HG03159 (cell line): ENCODE measurements at regions not wholly inside any gene's neighbourhood (a gene's known extent, or its start where the extent isn't known, plus 50 kb on each side); places are given as distances from the start of the nearest gene placed in this dataset.
"Not testable (repeated sequence)": the region's sequence is repeated elsewhere in the genome, so short reads cannot be mapped to it uniquely, and the experiment has no call there.

Source experiments
- ATAC-seq: cut with Tn5 transposase; IDR thresholded peaks from one replicate; pipeline ENCODE4 v1.9.1; 2021; ENCODE audit warnings: mild to moderate bottlenecking, moderate library complexity; ENCODE audit not compliant: unreplicated experiment

GRCh38 chrX:44785652-44786051, 58.2 kb upstream of the DUSP21 start:
- ATAC-seq, result no peak

- ATAC-seq, result no peak
Observed at GRCh38 chrX:44784241-44784640, 59.6 kb upstream of the DUSP21 start.

DNA sequence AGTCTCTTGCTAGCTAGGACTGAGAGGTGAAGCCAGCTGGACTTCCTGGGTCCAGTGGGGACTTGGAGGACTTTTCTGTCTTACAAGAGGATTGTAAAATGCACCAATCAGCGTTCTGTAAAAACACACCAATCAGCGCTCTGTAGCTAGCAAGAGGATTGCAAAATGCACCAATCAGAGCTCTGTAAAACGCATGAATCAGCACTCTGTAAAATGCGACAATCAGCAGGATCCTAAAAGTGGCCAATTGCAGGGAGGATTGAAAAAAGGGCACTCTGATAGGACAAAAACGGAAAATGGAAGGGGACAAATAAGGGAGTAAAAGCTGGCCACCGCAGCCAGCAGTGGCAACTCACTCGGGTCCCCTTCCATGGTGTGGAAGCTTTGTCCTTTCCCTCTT, 65.6 kb upstream of the DUSP21 start:
- no peak for ATAC-seq

- ATAC-seq, result no peak
Observed at GRCh38 chrX:44775726-44776125, 68.1 kb upstream of the DUSP21 start.

GRCh38 chrX:44774066-44774465, 69.8 kb upstream of the DUSP21 start:
- ATAC-seq, result not testable (repeated sequence)

- ATAC-seq, result no peak
Observed at GRCh38 chrX:44770121-44770520, 73.7 kb upstream of the DUSP21 start.

- ATAC-seq, result no peak
Observed at GRCh38 chrX:44767308-44767707, 76.5 kb upstream of the DUSP21 start.

DNA sequence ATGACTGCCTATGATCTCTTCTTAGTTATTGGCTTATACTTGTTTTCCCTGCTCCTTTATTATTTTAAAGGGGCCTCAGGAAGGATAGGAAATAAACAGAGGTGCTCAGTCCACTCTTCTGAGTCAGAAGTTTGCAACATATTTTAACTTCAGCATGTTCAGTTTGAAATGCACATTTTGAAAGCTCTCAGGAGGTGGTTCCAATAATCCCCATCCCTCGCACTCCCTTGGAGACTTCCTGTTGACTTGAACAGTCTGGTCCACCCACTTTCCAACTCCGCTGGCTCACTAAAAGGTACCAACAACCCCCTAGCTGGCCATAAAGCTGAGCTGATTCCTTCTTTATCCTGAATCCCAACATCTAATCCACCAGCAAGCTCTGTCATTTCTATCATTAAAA, 78.3 kb upstream of the DUSP21 start:
- no peak for ATAC-seq

DNA sequence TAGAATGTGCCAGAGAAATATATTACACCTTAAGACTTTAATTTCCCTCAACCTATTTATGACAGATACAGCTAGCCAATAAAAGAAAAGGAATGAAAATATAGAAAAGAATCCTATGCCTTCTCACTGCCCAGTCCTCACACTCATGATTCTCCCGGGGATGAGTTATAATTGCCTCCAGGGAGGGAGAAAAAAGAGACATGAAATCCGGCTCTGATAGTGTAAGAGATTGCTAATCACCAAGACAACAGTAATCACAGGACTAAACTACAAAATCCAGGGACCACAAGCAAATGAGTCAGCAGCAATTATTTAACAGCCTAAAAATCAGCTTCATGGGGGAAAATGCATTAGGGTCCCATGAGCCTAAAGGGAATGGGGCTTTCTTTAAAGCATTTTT, 95.9 kb upstream of the DUSP21 start:
- no peak for ATAC-seq

DNA sequence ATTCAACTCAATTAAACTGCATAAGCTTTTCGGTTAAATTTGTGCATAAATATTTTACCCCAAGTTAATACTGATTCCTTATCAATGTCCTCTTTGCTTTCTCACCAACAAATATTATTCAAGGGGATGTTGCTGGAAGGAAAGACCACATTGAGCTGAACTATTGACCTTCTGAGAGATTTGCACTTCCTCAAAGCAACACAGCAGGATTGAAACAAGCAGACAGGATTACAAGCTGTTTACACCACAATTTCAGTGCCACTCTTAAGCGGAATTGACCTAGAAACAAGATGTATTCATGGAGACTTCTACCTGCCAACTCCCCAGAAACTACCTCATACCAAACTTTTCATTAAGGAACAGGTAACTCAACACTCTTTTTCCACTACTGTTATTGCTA, 96.5 kb upstream of the DUSP21 start:
- ATAC-seq, result no peak

DNA sequence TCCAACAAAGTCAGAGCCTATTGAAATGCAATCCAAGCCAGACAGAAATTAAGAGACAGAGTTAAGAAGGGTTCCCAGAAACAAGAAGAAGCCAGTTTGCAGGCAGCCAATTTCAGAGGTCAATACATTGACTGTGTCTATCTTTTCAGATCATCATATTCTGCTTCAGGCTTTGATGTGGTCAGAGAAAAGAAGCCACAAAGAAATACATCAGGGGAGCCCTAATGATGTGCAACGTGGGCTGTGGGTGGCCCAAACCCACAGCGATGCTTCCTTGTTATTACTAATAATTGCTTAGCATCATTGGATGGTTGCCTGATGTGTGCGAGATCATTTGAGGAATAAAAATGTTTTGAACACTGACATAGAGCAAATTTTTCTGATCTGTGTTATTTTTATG, 99.0 kb upstream of the DUSP21 start:
- ATAC-seq, result no peak

DNA sequence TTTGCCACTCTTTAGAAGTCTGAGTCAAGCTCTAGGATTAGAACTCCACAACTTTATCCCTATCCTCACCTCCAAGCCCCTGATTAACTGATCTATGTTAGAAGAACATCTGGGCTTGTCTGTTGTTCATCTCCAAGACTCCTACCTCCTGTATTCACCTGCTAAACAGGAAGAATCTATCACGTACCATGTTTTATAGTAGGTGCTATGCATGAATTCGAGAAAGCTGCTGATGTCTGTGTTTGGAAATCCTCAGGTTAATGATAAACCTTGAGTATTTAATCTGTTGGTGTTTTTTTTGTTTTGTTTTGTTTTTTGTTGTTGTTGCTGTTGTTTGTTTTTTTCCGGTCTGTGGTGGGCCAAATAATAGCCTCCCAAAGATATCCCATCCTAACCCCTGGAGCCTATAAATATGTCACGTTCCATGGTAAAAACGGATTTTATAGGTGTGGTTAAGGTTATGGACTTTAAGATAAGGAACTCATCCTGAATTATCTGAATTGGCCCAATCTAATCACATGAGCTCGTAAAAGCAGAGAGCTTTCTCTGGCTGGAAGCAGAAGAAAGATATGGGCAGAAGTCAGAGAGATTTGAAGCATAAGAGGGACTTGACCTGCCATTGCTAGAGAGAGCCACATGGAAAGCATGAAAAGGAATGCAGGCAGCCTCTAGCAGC, 101.2 kb upstream of the DUSP21 start:
- no peak for ATAC-seq

DNA sequence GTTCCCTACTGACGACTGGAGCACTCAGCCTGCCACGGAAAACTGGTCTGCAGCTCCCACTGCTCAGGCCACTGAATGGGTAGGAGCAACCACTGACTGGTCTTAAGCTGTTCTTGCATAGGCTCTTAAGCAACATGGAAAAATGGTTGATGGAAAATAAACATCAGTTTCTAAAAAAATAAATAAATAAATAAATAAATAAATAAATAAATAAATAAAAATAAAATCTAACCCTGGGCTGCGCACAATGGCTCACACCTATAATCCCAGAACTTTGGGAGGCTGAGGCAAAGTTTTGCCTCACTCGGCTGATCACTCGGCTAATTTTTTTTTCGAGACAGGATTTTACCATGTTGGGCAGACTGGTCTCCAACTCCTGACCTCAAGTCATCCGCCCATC, 102.0 kb upstream of the DUSP21 start:
- not testable (repeated sequence) for ATAC-seq

- ATAC-seq, result not testable (repeated sequence)
Observed at GRCh38 chrX:44741458-44741857, 102.4 kb upstream of the DUSP21 start.

GRCh38 chrX:44735498-44735897, 108.3 kb upstream of the DUSP21 start:
- ATAC-seq, result no peak

GRCh38 chrX:44733931-44734330, 109.9 kb upstream of the DUSP21 start:
- no peak for ATAC-seq

DNA sequence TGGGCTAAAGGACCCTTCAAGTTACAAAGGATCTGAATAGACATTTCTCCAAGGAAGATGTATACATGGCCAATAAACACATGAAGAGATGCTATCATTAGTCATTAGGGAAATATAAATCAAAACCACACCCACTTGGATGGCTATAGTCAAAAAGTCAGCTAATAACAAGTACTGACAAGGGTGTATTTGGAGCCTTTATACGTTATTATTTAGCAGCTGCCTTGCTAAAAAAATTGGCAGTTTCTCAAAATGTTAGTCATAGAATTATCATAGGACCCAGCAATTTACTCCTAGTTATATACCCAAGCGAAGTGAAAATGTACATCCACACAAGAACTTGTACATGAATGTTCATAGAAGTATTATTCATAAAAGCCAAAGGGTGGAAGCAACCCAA, 112.7 kb upstream of the DUSP21 start:
- no peak for ATAC-seq

DNA sequence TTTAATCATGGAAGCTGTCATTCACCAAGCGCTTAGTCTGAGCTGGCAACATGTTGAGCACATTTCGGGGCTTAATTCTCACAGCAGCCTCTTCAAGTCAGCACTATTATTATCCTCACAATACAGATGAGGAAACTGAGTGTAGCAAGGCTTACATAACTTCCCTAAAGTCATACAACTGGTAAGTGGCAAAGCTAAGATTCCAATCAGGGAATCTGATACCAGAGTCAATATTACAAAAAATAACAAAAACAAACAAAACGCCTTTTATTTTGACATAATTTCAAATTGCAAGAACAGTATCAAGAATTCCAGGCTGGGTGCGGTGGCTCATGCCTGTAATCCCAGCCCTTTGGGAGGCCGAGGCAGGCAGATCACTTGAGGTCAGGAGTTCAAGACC, 120.4 kb upstream of the DUSP21 start:
- no peak for ATAC-seq

GRCh38 chrX:44708470-44708869, 135.4 kb upstream of the DUSP21 start:
- ATAC-seq, result no peak

DNA sequence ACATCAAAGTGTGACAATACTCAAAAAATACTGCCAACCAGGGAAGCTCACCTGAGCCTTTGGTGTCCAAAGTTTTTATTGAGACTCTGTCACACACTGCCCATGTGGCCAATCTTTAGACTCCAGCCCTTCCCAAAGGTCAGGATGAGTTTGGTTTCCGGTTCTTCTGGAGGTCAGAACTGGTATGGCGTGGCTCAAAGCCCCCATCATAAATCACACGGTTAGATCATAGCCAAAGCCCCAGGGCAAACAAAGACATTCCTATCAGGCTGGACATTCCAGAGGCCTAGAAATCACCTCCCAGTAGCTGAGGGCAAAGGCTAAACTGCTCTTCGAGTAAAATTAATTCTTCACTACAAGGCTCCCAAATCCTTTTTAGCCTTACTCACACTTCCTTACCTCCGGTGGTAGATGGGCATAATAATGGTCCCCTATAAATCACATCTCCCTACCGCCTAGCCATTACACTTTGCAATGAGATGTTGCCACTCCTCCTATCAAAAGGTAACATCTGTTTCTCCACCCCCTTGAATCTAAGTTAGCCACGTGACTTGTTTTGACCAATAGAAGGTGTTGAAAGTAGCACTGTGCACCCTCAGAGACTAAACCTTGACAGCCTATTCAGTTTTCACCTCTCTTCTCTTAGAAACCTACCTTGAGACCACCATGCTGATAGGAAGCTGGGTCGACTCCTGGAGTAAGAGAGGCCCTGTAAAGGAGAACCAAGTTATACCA, 137.8 kb upstream of the DUSP21 start:
- no peak for ATAC-seq

- no peak for ATAC-seq
Observed at GRCh38 chrX:44698357-44698756, 145.5 kb upstream of the DUSP21 start.

DNA sequence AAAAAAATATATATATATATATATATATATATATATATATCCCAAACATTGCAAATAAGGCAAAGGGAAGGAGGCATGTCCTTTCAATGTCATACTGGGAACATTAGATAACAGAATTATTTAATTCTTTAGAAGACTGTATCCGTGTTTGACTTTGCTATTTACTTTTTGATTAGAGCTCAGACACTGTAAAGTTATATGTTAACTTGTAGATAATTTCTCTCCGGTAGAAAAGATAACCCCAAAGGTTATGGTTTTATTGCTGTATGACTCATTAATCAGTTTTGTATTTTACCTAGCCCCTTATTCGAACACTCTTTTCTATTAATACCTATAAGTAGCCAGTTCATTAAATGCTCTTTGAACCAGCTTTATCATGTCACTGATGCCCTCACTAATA, 150.6 kb upstream of the DUSP21 start:
- ATAC-seq, result no peak

DNA sequence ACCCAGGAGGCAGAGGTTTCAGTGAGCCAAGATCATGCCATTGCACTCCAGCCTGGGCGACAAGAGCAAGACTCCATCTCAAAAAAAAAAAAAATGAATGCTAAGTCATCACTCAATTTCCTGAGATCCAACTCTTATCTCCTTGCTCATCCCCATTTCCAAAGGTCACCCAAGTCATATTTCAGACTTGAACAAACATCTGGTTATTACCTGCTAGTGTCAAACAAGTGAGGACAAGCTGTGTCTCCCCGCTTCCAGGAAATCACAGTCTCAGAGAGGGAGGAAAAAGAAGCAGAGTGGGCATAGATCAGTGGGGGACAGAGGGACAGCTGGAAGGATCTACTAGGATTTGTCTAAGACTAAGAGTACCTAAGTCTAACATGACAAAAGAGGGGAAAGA, 147.5 kb upstream of the FUNDC1 start:
- no peak for ATAC-seq
